ENCODE measurements at regions not wholly inside any gene's neighbourhood (a gene's known extent, or its start where the extent isn't known, plus 50 kb on each side); places are given as distances from the start of the nearest gene placed in this dataset.

DNA sequence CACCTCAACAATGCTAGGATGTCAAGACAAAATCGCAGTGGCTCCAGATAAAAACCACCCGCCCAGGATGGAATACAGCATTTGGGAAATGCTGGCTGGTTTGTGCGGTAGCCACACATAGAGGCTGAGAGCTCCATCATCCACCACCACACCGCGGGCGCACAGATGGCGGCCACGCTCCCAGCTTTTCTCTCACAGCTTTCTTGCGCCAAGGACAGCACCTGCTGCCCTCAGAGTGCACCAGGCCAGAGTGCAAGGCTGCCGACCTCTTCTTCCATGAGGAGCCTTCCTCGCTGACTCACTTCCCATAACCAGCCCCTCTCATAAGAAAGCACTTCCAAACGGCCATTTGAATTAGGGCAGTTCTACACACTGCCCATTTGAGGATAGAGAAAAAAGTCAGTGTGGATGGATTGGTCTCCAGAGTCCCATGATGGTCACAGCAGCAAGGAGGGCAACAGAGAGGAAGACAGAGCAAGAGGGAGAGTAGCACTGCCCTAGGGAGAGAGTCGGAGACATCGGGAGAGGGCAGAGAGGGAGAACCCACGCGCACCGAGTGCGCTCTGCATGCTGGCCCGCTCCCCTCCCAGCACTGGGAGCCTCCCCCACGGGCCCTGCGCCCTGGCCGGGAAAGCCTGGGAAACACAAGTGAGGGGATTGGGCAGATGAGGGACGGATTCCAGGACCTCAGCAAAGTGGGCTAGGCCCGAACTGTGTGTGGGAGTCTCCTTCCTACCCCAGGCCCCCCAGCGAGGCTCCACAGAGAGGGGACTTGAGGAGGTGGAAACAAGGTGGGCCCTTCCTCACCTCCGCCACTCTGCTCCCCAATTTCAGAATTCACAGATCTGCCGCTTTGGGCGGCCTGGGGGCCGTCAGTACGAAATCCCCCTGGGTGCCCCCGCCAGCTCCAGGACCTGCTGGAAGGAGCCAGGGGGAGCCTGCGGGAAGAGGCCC lies 156.9 kb downstream of the USP12 start:
- no peak for DNase-seq (ENCODE audit: low read depth in 2 of 2)

- no peak for DNase-seq (ENCODE audit: low read depth in 2 of 2)
These were observed 159.0 kb downstream of the USP12 start for GRCh38 chr13:27012482-27013197.

DNA sequence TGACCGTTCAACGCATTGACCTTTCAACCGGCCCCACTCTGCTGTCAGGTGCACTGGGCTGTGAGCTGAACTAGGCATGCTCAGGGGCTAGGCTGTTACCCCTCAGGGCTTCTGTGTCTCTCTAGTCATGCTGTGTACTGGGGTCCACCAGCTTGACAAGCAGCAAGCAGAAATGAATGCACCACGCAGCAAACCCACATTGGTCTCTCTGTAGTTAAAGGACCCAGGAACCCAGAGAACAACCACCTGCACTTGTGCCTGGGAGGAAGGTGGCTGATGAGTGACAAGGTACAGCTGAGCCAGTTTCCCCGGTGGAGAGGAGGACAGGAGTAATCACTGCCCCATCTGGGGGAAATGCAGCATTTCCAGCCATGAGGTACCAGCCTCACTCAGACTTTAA lies 159.9 kb downstream of the USP12 start:
- no peak for DNase-seq (ENCODE audit: low read depth in 2 of 2)

- no peak for DNase-seq (ENCODE audit: low read depth in 2 of 2)
These were observed 162.9 kb downstream of the USP12 start for GRCh38 chr13:27008733-27009132.

DNA sequence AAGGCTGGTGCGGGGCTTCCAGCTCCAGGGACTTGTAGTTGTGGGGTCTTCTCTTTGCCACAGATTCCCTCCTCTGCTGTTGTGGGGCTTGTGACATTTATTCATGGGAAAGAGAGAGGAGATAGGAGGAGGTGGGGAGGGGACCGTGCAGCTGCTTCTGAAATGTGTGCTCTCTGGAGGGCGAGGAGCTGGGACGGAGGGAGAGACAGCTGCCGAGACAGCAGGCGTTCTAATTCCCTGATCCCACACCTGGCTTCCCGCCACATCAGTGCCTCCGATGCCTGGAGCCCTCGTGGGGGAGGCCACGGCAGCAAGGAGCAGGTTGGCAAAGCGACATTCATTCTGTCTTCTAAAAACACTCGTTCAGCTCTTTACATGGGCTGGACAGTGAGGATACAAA lies 164.4 kb downstream of the USP12 start:
- DNase-seq (ENCODE audit: low read depth in 2 of 2), result no peak

DNA sequence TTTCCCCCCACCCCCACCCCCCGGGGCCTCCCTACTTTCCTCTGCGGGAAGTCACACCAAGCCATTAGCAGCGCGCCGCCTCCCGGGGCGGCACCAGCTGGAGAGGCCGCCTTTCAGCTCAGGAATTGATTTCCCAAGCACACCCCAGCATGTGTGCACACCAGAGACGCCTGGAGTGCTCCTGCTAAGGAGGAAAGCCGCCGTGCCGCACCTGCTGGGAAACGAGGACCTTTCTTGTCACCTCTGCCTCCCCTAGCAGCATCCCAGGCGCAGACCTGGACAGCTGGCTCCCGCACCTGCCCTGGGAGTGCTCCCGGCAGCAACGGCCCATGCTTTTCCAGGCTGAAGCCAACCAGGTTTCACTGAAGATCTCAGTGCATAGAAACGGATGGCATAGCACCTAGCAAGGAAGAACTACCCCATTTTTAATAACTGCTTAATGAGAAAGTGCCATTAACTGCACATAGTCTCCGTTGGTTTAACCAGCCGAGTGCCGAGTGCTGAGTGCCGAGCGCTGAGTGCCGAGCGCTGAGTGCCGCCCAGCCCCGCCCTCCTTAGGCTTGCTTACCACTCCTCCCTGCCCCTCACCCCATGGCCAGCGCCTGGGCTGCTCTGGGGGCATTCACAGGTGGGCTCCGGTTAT lies 165.0 kb downstream of the USP12 start:
- DNase-seq (ENCODE audit: low read depth in 2 of 2), result no peak

DNA sequence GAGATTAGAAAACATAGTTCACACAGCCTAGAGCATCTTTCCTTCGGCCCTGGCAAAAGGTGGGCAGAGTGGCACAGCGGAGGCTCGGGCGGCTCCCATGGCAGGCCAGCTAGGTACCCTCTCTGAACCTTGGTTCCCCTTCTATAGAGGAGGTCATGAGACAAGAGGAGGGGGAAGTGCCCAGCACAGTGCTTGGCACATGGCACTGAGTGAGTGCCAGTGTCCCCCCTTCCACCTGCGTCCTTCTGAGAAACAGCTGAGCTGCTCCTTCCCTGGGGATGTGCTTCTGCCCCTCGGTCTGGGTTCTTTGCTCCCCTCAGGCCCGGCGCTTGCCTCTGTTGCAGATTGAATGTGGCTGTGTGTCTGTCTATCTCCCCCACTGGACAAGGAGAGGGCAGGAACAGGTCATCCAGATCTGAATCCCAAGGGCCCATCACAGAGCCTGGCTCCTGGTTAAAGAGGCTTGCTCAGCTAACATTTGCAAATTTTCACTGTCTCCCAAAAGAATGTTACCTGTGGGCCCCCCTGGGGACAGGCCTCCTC lies 165.6 kb downstream of the USP12 start:
- DNase-seq (ENCODE audit: low read depth in 2 of 2), result no peak

DNA sequence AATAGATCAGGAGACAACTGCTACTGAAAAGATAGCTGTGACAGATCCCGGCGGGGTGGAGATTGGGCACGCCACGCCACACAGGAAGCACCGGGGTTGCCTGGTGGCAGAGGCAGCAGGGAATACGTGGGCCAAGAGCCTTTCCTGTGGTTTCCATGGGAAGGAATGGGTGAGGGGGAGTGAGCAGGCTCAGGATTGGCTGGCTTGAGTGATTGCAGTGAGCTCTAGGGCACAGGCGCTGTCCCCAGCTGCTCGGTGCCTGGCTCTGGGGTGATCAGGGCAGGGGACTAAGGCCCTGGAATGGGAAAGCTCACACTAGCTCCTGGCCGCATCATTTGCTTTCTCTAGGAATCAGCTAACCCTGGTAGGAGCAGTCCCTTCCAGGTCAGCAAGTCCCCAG lies 166.1 kb downstream of the USP12 start:
- DNase-seq (ENCODE audit: low read depth in 2 of 2), result no peak

GRCh38 chr13:27004866-27005265 lies 166.7 kb downstream of the USP12 start:
- DNase-seq (ENCODE audit: low read depth in 2 of 2), result no peak

DNA sequence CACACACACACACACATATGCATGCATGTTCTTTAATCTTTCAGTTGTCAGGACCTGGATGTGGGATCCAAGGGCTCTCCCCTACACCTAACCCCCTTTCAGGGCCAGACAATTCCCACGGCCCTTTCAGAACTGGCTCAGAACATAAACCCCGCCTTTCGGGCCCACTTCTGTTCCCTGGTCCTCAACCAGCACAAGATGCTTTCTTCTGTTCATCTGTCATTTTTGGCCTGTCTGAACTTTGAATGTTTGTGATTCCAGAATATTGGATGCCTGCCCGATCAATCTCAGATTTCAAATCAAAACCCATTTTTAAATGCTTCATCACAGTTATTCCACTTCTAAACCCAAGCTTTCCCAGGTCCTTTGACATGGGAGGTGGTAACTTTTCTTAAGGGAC lies 167.3 kb downstream of the USP12 start:
- no peak for DNase-seq (ENCODE audit: low read depth in 2 of 2)

- no peak for DNase-seq (ENCODE audit: low read depth in 2 of 2)
These were observed 169.9 kb downstream of the USP12 start for GRCh38 chr13:27001705-27002104.

DNA sequence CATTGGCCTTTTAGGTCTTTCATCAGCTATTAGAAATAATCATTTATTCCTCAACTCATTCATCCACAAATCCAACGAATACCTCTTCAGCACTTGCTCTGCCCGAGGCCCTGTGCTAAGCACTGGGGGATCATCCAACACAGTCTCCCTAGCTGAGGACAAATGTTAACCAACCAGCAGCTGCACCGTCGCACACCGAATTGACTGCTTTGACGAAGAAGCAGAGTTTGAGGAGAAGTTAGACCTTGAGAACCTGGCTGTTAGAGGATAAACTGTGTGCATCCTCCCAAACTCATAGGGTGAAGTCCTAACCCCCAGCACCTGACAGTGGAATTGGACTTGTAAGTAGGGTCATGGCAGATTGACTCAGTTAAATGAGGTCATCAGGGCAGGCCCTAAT lies 170.9 kb downstream of the USP12 start:
- no peak for DNase-seq (ENCODE audit: low read depth in 2 of 2)

DNA sequence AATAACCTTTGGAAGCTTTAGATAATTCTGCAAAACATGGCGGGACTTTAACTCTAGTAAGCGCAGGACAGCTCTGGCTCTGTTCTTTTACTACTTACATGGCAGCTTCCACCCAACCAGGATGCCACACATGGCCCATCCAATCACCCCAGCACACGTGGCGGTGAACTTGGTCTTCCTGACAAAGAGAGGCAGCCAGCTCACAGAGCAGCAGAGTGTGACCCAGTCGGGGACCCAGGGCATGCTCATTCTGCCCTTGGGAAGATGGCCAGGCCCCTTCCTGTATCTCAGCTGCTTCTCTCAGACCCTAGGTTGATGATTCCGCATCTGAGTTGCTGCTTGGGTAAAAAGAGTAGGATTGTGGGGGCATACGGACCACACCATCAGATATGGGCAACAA lies 172.1 kb downstream of the USP12 start:
- DNase-seq (ENCODE audit: low read depth in 2 of 2), result no peak

GRCh38 chr13:26998292-26998691 lies 173.3 kb downstream of the USP12 start:
- no peak for DNase-seq (ENCODE audit: low read depth in 2 of 2)

- no peak for DNase-seq (ENCODE audit: low read depth in 2 of 2)
These were observed 174.5 kb downstream of the USP12 start for GRCh38 chr13:26996965-26997752.

- DNase-seq (ENCODE audit: low read depth in 2 of 2), result no peak
These were observed 176.5 kb downstream of the USP12 start for GRCh38 chr13:26995159-26995558.

- no peak for DNase-seq (ENCODE audit: low read depth in 2 of 2)
These were observed 177.8 kb downstream of the USP12 start for GRCh38 chr13:26993780-26994179.

DNA sequence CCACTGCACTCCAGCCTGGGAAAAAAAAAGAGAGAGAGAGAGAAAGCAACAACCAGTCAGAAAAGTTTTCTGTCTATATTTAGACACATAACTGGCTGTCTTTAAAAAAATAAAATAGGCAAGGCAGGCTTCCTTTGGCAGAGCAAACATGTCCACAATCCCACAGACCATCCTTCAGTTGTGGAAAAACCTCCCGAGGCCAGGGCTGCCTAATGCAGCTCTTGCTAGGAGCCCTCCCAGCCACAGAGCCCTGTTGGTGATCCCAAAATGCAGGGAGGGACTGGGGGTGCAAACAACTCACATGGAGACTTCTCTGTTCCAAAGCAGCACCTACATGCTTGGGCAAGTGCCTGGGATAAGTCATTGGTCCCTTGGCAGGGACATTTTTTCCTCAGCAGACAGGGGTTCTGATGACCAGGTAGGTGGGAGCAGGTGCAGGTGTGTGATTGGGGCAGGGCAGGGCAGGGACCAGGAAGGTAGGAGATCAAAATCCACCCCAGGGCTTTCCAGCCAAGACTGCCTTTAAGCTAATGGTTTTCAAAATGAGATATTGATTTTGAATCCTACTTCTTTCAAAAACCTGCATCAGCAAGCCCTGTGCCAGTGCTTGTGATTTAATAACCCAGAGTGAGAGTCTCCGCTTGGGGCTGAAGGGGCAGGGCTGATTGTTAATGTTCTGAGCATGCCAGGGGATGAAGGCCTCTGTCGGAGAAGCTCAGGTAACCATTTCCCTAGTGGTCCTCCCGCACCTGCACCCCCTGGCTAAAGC lies 178.5 kb downstream of the USP12 start:
- DNase-seq (ENCODE audit: low read depth in 2 of 2), result no peak

- DNase-seq (ENCODE audit: low read depth in 2 of 2), result no peak
These were observed 180.0 kb downstream of the USP12 start for GRCh38 chr13:26991508-26992181.

Data from stimulated activated CD4-positive, alpha-beta T cell treated with anti-CD3 and anti-CD28 coated beads, Interleukin-1b, Interleukin-23, amount 100 ng/mL, for 1 hour (primary cell).